ENCODE measurements at regions not wholly inside any gene's neighbourhood (a gene's known extent, or its start where the extent isn't known, plus 50 kb on each side); places are given as distances from the start of the nearest gene placed in this dataset.

DNA sequence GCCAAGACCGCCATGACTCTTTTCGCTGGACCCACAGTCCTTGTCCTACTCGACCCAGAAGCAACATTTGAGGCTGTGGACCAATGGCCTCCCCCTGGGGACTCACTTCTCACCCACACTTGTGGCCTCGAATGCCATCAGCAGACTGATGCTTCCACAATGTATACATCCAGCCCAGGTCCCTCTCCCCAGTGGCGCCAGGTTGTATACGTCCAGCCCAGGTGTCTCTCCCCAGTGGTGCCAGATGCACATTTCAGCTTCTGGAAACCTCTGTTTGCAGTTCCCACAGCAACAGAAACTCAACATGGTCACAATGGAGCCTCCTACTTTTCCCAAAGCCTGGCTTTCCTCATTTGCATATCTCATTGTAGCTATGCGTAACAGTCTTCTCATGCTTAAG, 210.5 kb upstream of the RNF32 start:
- TF ChIP-seq CTCF (IDR thresholded peaks at IDR 0.05) (no peak), EZH2 (IDR thresholded peaks at IDR 0.05; ENCODE audit: borderline replicate concordance, insufficient read depth, low read depth, low read length, poor library complexity, severe bottlenecking) (no peak)

Data from B cell (primary cell).